A549 (cell line): ENCODE measurements at regions not wholly inside any gene's neighbourhood (a gene's known extent, or its start where the extent isn't known, plus 50 kb on each side); places are given as distances from the start of the nearest gene placed in this dataset.

Experiments
- ATAC-seq, 2 experiments: fragments of 200-7000 bp in 1 of 2; fragments of >200 bp in 1 of 2; cut with Nextera tagmentation in 1 of 2; cut with Tn5 transposase in 1 of 2; 3 replicates each; pipeline versions ENCODE4 v1.8.0 to v1.9.1; 2018 to 2020; ENCODE audit warnings: mild to moderate bottlenecking in 1 of 2, moderate library complexity in 1 of 2
- CTCF ChIA-PET: fragments of 300-600 bp; sonication (Branson Sonifier 250); formaldehyde crosslinking; extraction: SDS; loops from one replicate; lab custom pipeline; 2021; ENCODE audit warnings: antibody characterized with exemption, inconsistent platforms; lab: Yijun Ruan, JAX
- POLR2A ChIA-PET: fragments of 350-600 bp; formaldehyde crosslinking; extraction: SDS; loops from one replicate; lab custom pipeline; 2021; ENCODE audit warnings: antibody characterized with exemption, inconsistent platforms; lab: Yijun Ruan, JAX
- DNase-seq, 2 experiments: peaks; one replicate each; pipeline versions ENCODE4 v3.0.0 to v3.0.0-alpha.2; 2011 to 2016; ENCODE audit warnings: low read depth in 1 of 2, low spot score in 1 of 2
- FAIRE-seq: peaks from 2 replicates; lab custom pipeline; 2011; peaks lifted over from hg19 to GRCh38; lab: Jason Lieb, UNC
- H3K27ac ChIP-seq, 2 experiments: fragments of >200 bp; sonication (Bioruptor Twin); formaldehyde crosslinking; 3 replicates each; pipeline ENCODE4 v1.5.1; 2016 to 2017
- H3K4me1 ChIP-seq: fragments of >200 bp; sonication (Bioruptor Twin); formaldehyde crosslinking; 3 replicates; pipeline ENCODE4 v1.6.1; 2016
- H3K4me2 ChIP-seq: fragments of >200 bp; sonication (Bioruptor Twin); formaldehyde crosslinking; 3 replicates; pipeline ENCODE4 v1.6.1; 2016
- H3K4me3 ChIP-seq: fragments of >200 bp; sonication (Bioruptor Twin); formaldehyde crosslinking; 3 replicates; pipeline ENCODE4 v1.5.1; 2016
- H3K9me3 ChIP-seq: fragments of >200 bp; sonication (Bioruptor Twin); formaldehyde crosslinking; 3 replicates; pipeline ENCODE4 v1.6.1; 2016
- CBX2 ChIP-seq: fragments of 200-600 bp; sonication (generic); IDR thresholded peaks from 2 replicates; pipeline ENCODE4 v1.6.1; 2016; ENCODE audit warnings: low read depth, mild to moderate bottlenecking, borderline replicate concordance
- EP300 ChIP-seq, 2 experiments: fragments of >200 bp; sonication (Bioruptor Twin); formaldehyde crosslinking; IDR thresholded peaks; 2 replicates in 1 of 2; 3 replicates in 1 of 2; pipeline ENCODE4 v1.6.1; 2016 to 2017
- ESRRA ChIP-seq: fragments of 150-350 bp; IDR thresholded peaks from 2 replicates; pipeline ENCODE4 v1.6.1; 2014; ENCODE audit warnings: mild to moderate bottlenecking, low read length, borderline replicate concordance
- FOSB ChIP-seq: fragments of 250-450 bp; sonication (Bioruptor Pico); IDR thresholded peaks from 2 replicates; pipeline ENCODE4 v1.5.0; 2020; ENCODE audit warnings: mild to moderate bottlenecking, moderate library complexity
- FOSL2 ChIP-seq, 2 experiments: fragments of 450-650 bp in 1 of 2; fragments of >200 bp in 1 of 2; sonication (Bioruptor Twin) in 1 of 2; formaldehyde crosslinking; IDR thresholded peaks; 2 replicates each; pipeline versions ENCODE4 v1.5.0 to v1.6.1; 2016 to 2020; ENCODE audit warnings: mild to moderate bottlenecking in 1 of 2, moderate library complexity in 1 of 2
- HOXB13 ChIP-seq: fragments of 250-450 bp; sonication (Bioruptor Pico); IDR thresholded peaks from 2 replicates; pipeline ENCODE4 v1.5.0; 2020; ENCODE audit warnings: low read depth, mild to moderate bottlenecking, moderate library complexity
- JUN ChIP-seq, 2 experiments: fragments of >200 bp; sonication (Bioruptor Twin); formaldehyde crosslinking; IDR thresholded peaks; 2 replicates in 1 of 2; 3 replicates in 1 of 2; pipeline ENCODE4 v1.6.1; 2016 to 2017
- JUNB ChIP-seq: fragments of >200 bp; sonication (Bioruptor Twin); formaldehyde crosslinking; IDR thresholded peaks from 2 replicates; pipeline ENCODE4 v1.6.1; 2016
- KDM5A ChIP-seq: fragments of 200-600 bp; sonication (generic); IDR thresholded peaks from 2 replicates; pipeline ENCODE4 v1.6.1; 2016; ENCODE audit warnings: antibody characterized with exemption, mild to moderate bottlenecking
- MAZ ChIP-seq: fragments of 150-350 bp; IDR thresholded peaks from 2 replicates; pipeline ENCODE4 v1.6.1; 2014; ENCODE audit warnings: antibody characterized with exemption, low read depth, low read length, borderline replicate concordance
- NFE2L2 ChIP-seq: fragments of 150-350 bp; conservative IDR thresholded peaks from 2 replicates; pipeline ENCODE4 v1.6.1; 2014; ENCODE audit warnings: low read length
- POLR2A ChIP-seq: IDR thresholded peaks from 2 replicates; pipeline ENCODE4 v1.6.1; 2012; ENCODE audit warnings: mild to moderate bottlenecking, low read length
- POLR2AphosphoS2 ChIP-seq: conservative IDR thresholded peaks from 2 replicates; pipeline ENCODE4 v1.6.1; 2012; ENCODE audit warnings: low read length, improper control_type of control experiment, inconsistent platforms
- RAD21 ChIP-seq, 2 experiments: fragments of >200 bp in 1 of 2; sonication (Bioruptor Twin) in 1 of 2; formaldehyde crosslinking in 1 of 2; IDR thresholded peaks in 1 of 2; conservative IDR thresholded peaks in 1 of 2; 2 replicates in 1 of 2; 3 replicates in 1 of 2; pipeline ENCODE4 v1.6.1; 2012 to 2018; ENCODE audit warnings: inconsistent platforms in 1 of 2
- RCOR1 ChIP-seq: fragments of 150-350 bp; IDR thresholded peaks from 2 replicates; pipeline ENCODE4 v1.6.1; 2014; ENCODE audit warnings: antibody characterized with exemption, low read length, low read depth
- RFX5 ChIP-seq: fragments of 450-650 bp; IDR thresholded peaks from 2 replicates; pipeline ENCODE4 v1.7.1; 2014; ENCODE audit warnings: antibody characterized with exemption, mild to moderate bottlenecking, moderate library complexity
- SMC3 ChIP-seq: fragments of >200 bp; sonication (Bioruptor Twin); formaldehyde crosslinking; IDR thresholded peaks from 3 replicates; pipeline ENCODE4 v1.6.1; 2018; ENCODE audit warnings: inconsistent platforms
- TFCP2L1 ChIP-seq: fragments of 250-450 bp; sonication (Bioruptor Pico); IDR thresholded peaks from 2 replicates; pipeline ENCODE4 v1.5.0; 2021; ENCODE audit warnings: mild to moderate bottlenecking
- TP53 ChIP-seq: fragments of 250-450 bp; sonication (Bioruptor Pico); IDR thresholded peaks from 2 replicates; pipeline ENCODE4 v1.5.0; 2021; ENCODE audit warnings: mild to moderate bottlenecking, moderate library complexity
- ZFP36 ChIP-seq: fragments of 450-650 bp; IDR thresholded peaks from 2 replicates; pipeline ENCODE4 v1.6.1; 2014; ENCODE audit warnings: borderline replicate concordance; ENCODE audit not compliant: partially characterized antibody
- ZNF302 ChIP-seq: fragments of 250-450 bp; sonication (Bioruptor Pico); IDR thresholded peaks from 2 replicates; pipeline ENCODE4 v1.9.0; 2021; ENCODE audit warnings: inconsistent platforms, mild to moderate bottlenecking, moderate library complexity
- ZSCAN20 ChIP-seq: fragments of 250-450 bp; sonication (Bioruptor Pico); IDR thresholded peaks from 2 replicates; pipeline ENCODE4 v1.8.0; 2022; ENCODE audit warnings: mild to moderate bottlenecking, moderate library complexity
- whole genome bisulfite sequencing: methylation state at CpG from one replicate; pipeline ENCODE4 v1.1.6; 2017; ENCODE audit errors: missing lambda C conversion rate; 5-methylcytosine and 5-hydroxymethylcytosine counted together
- TF ChIP-seq, protein P1 (sequence below): fragments of >200 bp; sonication (Bioruptor Twin); formaldehyde crosslinking; IDR thresholded peaks from 3 replicates; pipeline ENCODE4 v1.5.1; 2016
- TF ChIP-seq, protein P2 (sequence below): fragments of 150-350 bp; IDR thresholded peaks from 2 replicates; pipeline ENCODE4 v1.6.1; 2014; ENCODE audit warnings: low read depth, mild to moderate bottlenecking, low read length
- TF ChIP-seq, protein P3 (sequence below): fragments of >200 bp; sonication (Bioruptor Twin); formaldehyde crosslinking; IDR thresholded peaks from 2 replicates; pipeline ENCODE4 v1.6.1; 2016
- TF ChIP-seq, protein P4 (sequence below): fragments of 450-650 bp; IDR thresholded peaks from 2 replicates; pipeline ENCODE4 v1.6.1; 2014; ENCODE audit warnings: antibody characterized with exemption

DNA sequence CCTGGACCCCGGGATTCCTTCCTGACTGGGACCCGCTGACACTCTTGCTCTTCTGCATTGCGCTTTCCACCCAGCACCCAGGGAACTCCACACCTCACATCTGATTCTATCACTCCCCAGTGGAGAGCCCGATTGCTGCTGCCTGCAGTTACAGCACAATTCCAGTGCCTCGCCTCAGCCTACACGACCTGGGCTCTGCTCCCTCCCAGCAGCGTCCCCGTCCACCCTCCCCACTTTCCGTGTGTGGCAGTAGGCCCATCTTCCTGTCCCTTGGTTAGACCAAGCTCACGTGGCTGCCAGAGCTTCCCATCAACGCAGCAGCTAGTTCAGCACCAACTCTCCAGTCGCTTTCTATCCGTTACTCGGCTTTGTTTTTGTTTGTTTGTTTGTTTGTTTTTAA is 66.6 kb upstream of the SORBS2 start:
- H3K4me1 ChIP-seq, result peaks cover 8% of the 10 kb centered on the region; the same call in 1 of the 3 replicates
- no peak for FAIRE-seq
- TF ChIP-seq ZFP36, result no peak
- TF ChIP-seq, all 56 proteins: peak for 0
- Histone ChIP-seq H3K9me3 (no peaks in the 10 kb centered on the region), H3K4me2 (no peak overlapping the region), H3K27ac (no peak overlapping the region), H3K4me3 (no peak overlapping the region)
- POLR2A ChIA-PET, result no interaction called here
- DNase-seq (no peak), ATAC-seq (no peak)
- 79% methylated on average over 14 of the region's 14 CpGs for WGBS
- CTCF ChIA-PET, result no interaction called here

DNA sequence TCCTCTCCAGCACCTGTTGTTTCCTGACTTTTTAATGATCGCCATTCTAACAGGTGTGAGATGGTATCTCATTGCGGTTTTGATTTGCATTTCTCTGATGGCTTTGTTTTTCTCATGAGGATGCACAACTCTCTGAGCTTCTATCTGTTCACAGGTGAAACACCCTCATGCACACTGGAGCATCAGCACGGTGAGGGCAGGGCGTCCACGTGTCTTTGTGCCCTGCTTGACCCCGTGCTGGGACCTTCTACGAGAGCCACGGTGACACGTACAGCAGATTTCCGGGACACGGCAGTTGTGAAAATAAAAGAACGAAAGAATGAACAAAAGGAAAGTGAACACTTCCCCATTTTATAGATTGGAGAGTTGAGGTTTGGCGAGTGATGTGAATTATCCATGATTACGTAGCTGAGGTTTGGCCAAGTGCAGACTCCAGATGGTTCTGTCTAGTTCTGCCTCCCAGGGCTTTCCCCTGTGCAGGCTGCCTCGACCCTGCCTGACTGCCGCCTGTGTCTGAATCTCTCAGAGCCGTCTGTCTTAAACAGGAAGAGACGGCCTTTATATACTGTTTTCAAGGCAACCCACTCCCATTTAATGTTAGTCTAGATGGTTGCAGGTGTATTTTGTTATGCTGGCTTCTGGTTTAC is 67.8 kb upstream of the SORBS2 start:
- DNase-seq (no peak), FAIRE-seq (no peak), ATAC-seq (no peak)
- 89% methylated on average over 17 of the region's 18 CpGs for WGBS
- CTCF ChIA-PET, result no interaction called here
- POLR2A ChIA-PET, result no interaction called here
- Histone ChIP-seq H3K4me3 (no peak overlapping the region), H3K4me1 (peaks cover 5% of the 10 kb centered on the region; the same call in 1 of the 3 replicates), H3K9me3 (no peaks in the 10 kb centered on the region), H3K27ac (no peak overlapping the region), H3K4me2 (no peak overlapping the region)
- TF ChIP-seq POLR2AphosphoS2 (no peak), ZSCAN20 (no peak), NFE2L2 (no peak), RFX5 (no peak), FOSL2 (IDR thresholded peaks at IDR 0.05) (no peak), FOSL2 (CRISPR knock-in tag; IDR thresholded peaks at IDR 0.05) (no peak), EP300 (IDR thresholded peaks at IDR 0.05) (no peak), RAD21 (conservative IDR thresholded peaks at IDR 0.05 in 1 of 2, IDR thresholded peaks at IDR 0.05 in 1 of 2) (no peak), TP53 (CRISPR knock-in tag) (no peak), POLR2A (no peak), HOXB13 (CRISPR knock-in tag) (no peak), JUNB (no peak), MAZ (no peak), FOSB (CRISPR knock-in tag) (no peak), CBX2 (no peak), TFCP2L1 (no peak), RCOR1 (no peak), SMC3 (no peak)
- TF ChIP-seq, protein P1, sequence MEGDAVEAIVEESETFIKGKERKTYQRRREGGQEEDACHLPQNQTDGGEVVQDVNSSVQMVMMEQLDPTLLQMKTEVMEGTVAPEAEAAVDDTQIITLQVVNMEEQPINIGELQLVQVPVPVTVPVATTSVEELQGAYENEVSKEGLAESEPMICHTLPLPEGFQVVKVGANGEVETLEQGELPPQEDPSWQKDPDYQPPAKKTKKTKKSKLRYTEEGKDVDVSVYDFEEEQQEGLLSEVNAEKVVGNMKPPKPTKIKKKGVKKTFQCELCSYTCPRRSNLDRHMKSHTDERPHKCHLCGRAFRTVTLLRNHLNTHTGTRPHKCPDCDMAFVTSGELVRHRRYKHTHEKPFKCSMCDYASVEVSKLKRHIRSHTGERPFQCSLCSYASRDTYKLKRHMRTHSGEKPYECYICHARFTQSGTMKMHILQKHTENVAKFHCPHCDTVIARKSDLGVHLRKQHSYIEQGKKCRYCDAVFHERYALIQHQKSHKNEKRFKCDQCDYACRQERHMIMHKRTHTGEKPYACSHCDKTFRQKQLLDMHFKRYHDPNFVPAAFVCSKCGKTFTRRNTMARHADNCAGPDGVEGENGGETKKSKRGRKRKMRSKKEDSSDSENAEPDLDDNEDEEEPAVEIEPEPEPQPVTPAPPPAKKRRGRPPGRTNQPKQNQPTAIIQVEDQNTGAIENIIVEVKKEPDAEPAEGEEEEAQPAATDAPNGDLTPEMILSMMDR, result no peak
- TF ChIP-seq, protein P2, sequence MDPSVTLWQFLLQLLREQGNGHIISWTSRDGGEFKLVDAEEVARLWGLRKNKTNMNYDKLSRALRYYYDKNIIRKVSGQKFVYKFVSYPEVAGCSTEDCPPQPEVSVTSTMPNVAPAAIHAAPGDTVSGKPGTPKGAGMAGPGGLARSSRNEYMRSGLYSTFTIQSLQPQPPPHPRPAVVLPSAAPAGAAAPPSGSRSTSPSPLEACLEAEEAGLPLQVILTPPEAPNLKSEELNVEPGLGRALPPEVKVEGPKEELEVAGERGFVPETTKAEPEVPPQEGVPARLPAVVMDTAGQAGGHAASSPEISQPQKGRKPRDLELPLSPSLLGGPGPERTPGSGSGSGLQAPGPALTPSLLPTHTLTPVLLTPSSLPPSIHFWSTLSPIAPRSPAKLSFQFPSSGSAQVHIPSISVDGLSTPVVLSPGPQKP, result no peak
- TF ChIP-seq, protein P3, sequence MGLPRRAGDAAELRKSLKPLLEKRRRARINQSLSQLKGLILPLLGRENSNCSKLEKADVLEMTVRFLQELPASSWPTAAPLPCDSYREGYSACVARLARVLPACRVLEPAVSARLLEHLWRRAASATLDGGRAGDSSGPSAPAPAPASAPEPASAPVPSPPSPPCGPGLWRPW, result no peak

DNA sequence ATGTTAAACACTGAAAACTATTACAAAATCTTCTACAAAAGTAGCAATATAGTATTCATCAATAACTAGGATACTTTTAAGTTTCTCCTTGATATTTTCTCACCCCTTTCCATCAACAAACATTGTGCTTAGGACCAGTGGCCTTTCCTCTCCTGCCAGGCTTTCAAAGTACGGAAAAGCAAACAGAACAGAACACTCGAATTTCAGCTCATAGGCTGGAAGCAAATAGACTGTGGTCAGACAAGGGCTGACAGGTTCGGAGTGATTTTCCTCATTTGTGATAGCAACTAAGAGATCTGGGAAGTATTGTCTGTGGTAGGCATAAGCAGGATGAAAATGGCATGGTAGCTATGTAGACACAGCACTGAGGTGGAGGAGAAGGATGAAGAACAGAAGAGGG is 68.6 kb upstream of the SORBS2 start:
- Histone ChIP-seq H3K4me2 (peak overlapping the region; percentile 33; the same call in 1 of the 3 replicates), H3K9me3 (no peaks in the 10 kb centered on the region), H3K27ac (no peak overlapping the region; a peak in 1 of 6 replicates), H3K4me1 (no peaks in the 10 kb centered on the region), H3K4me3 (no peak overlapping the region)
- FAIRE-seq (no peak), ATAC-seq (no peak), DNase-seq (peak in 1 of 2 experiments; percentile 2)
- POLR2A ChIA-PET, result no interaction called here
- CTCF ChIA-PET, result no interaction called here
- no peak for TF ChIP-seq RAD21 (conservative IDR thresholded peaks at IDR 0.05 in 1 of 2, IDR thresholded peaks at IDR 0.05 in 1 of 2)
- TF ChIP-seq JUN (IDR thresholded peaks at IDR 0.05), result no peak
- TF ChIP-seq FOSB (CRISPR knock-in tag), result no peak
- TF ChIP-seq JUNB, result no peak
- TF ChIP-seq RCOR1, result no peak
- no peak for TF ChIP-seq KDM5A
- no peak for TF ChIP-seq ESRRA
- TF ChIP-seq SMC3, result no peak
- no peak for TF ChIP-seq ZNF302 (CRISPR knock-in tag)
- no peak for TF ChIP-seq TP53 (CRISPR knock-in tag)
- TF ChIP-seq, protein P4, sequence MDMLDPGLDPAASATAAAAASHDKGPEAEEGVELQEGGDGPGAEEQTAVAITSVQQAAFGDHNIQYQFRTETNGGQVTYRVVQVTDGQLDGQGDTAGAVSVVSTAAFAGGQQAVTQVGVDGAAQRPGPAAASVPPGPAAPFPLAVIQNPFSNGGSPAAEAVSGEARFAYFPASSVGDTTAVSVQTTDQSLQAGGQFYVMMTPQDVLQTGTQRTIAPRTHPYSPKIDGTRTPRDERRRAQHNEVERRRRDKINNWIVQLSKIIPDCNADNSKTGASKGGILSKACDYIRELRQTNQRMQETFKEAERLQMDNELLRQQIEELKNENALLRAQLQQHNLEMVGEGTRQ, result no peak
- 0% methylated on average over 3 of the region's 3 CpGs for WGBS
